ENCODE measurements at regions not wholly inside any gene's neighbourhood (a gene's known extent, or its start where the extent isn't known, plus 50 kb on each side); places are given as distances from the start of the nearest gene placed in this dataset.

- H3K27me3 ChIP-seq, result no peaks in the 10 kb centered on the region
- no peak for TF ChIP-seq POLR2A (IDR thresholded peaks at IDR 0.05)
- H3K36me3 ChIP-seq, result no peaks in the 10 kb centered on the region
- H3K9me3 ChIP-seq, result no peaks in the 10 kb centered on the region
- intact Hi-C loops (cut with DNase I), result no loop called here
- 79 to 97% (median 91%) methylated on average over 3 of the region's 3 CpGs for WGBS, 4 donors
- H3K4me1 ChIP-seq, result peaks cover 0 to 12% (median 0%) of the 10 kb centered on the region in 12 donors
- no peak for DNase-seq
- H3K27ac ChIP-seq, result no peak overlapping the region
- ATAC-seq, result no peak
- H3K4me3 ChIP-seq, result no peak overlapping the region
These were observed 292.0 kb downstream of the ALDH8A1 start for GRCh38 chr6:134657751-134658527.

GRCh38 chr6:134657343-134657742, 292.6 kb downstream of the ALDH8A1 start:
- intact Hi-C loops (cut with DNase I), result no loop called here
- DNase-seq (no peak), ATAC-seq (no peak)
- no peaks in the 10 kb centered on the region for H3K27me3 ChIP-seq
- H3K4me3 ChIP-seq, result no peak overlapping the region
- no peaks in the 10 kb centered on the region for H3K36me3 ChIP-seq
- H3K9me3 ChIP-seq, result no peaks in the 10 kb centered on the region
- peaks cover 0 to 12% (median 0%) of the 10 kb centered on the region in 12 donors for H3K4me1 ChIP-seq
- 91 to 99% (median 96%) methylated on average over 3 of the region's 3 CpGs for WGBS, 4 donors
- TF ChIP-seq POLR2A (IDR thresholded peaks at IDR 0.05) (no peak), CTCF (IDR thresholded peaks at IDR 0.05) (no peak)
- H3K27ac ChIP-seq, result no peak overlapping the region

GRCh38 chr6:134654751-134655150, 295.1 kb downstream of the ALDH8A1 start:
- intact Hi-C loops (cut with DNase I), result no loop called here
- H3K36me3 ChIP-seq, result no peaks in the 10 kb centered on the region
- peaks cover 0 to 10% (median 0%) of the 10 kb centered on the region in 12 donors for H3K4me1 ChIP-seq
- no peak overlapping the region for H3K27ac ChIP-seq
- H3K27me3 ChIP-seq, result no peaks in the 10 kb centered on the region
- no peaks in the 10 kb centered on the region for H3K9me3 ChIP-seq
- TF ChIP-seq CTCF (IDR thresholded peaks at IDR 0.05) (no peak), POLR2A (IDR thresholded peaks at IDR 0.05) (no peak)
- DNase-seq, result no peak
- ATAC-seq, result no peak
- H3K4me3 ChIP-seq, result no peak overlapping the region

- Histone ChIP-seq H3K36me3 (no peaks in the 10 kb centered on the region), H3K9me3 (no peaks in the 10 kb centered on the region), H3K4me3 (no peak overlapping the region), H3K27me3 (no peaks in the 10 kb centered on the region), H3K27ac (no peak overlapping the region), H3K4me1 (peaks cover 0 to 10% (median 0%) of the 10 kb centered on the region in 12 donors)
- intact Hi-C loops (cut with DNase I), result no loop called here
- 93 to 95% (median 95%) methylated on average over 3 of the region's 3 CpGs for WGBS, 4 donors
- ATAC-seq (no peak), DNase-seq (no peak)
- TF ChIP-seq POLR2A (IDR thresholded peaks at IDR 0.05), result no peak
- TF ChIP-seq CTCF (IDR thresholded peaks at IDR 0.05), result no peak
These were observed 298.4 kb downstream of the ALDH8A1 start for GRCh38 chr6:134651519-134651918.

GRCh38 chr6:134647861-134648260, 302.0 kb downstream of the ALDH8A1 start:
- DNase-seq (no peak), ATAC-seq (no peak)
- no peak for TF ChIP-seq CTCF (IDR thresholded peaks at IDR 0.05)
- TF ChIP-seq POLR2A (IDR thresholded peaks at IDR 0.05), result no peak
- H3K27ac ChIP-seq, result no peak overlapping the region
- H3K27me3 ChIP-seq, result no peaks in the 10 kb centered on the region
- intact Hi-C loops (cut with DNase I), result loop anchor here in 3 of 10 donors (10.0 kb wide), 3 partner anchors 177 to 303 kb away; no protein-coding TSS in a partner anchor
- H3K4me3 ChIP-seq, result no peak overlapping the region
- peaks cover 0 to 5% (median 0%) of the 10 kb centered on the region in 12 donors for H3K4me1 ChIP-seq
- WGBS, 4 donors, result 56 to 71% (median 68%) methylated on average over 3 of the region's 3 CpGs
- no peaks in the 10 kb centered on the region for H3K36me3 ChIP-seq
- no peaks in the 10 kb centered on the region for H3K9me3 ChIP-seq

Measured in heart left ventricle (tissue), 16 donors.